ENCODE measurements at regions not wholly inside any gene's neighbourhood (a gene's known extent, or its start where the extent isn't known, plus 50 kb on each side); places are given as distances from the start of the nearest gene placed in this dataset.

DNA sequence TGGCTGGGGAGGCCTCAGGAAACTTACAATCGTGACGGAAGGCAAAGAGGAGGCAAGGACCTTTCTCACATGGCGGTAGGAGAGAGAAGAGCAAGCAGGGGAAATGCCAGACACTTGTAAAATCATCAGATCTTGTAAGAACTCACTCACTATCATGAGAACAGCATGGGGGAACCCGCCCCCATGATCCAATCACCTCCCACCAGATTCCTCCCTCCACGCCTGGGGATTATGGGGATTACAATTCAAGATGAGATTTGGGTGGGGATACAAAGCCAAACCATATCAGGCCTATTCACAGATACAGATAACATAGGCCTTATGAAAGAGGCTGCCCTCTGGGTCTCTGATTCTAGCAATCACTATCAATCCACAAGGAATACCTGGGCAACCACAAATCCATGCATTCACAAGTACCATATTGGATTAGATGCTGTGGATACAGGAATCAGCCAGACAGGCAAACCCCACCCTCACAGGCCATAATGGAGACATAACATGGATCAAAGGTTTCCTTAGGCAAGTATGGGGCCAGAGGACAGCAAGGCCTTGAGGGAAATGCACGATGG, 284.9 kb downstream of the SOX9 start:
- TF ChIP-seq, protein P1, sequence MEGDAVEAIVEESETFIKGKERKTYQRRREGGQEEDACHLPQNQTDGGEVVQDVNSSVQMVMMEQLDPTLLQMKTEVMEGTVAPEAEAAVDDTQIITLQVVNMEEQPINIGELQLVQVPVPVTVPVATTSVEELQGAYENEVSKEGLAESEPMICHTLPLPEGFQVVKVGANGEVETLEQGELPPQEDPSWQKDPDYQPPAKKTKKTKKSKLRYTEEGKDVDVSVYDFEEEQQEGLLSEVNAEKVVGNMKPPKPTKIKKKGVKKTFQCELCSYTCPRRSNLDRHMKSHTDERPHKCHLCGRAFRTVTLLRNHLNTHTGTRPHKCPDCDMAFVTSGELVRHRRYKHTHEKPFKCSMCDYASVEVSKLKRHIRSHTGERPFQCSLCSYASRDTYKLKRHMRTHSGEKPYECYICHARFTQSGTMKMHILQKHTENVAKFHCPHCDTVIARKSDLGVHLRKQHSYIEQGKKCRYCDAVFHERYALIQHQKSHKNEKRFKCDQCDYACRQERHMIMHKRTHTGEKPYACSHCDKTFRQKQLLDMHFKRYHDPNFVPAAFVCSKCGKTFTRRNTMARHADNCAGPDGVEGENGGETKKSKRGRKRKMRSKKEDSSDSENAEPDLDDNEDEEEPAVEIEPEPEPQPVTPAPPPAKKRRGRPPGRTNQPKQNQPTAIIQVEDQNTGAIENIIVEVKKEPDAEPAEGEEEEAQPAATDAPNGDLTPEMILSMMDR (conservative IDR thresholded peaks at IDR 0.05 in 1 of 2, IDR thresholded peaks at IDR 0.05 in 1 of 2; ENCODE audit: low read depth in 1 of 2, low read length in 2 of 2): no peak
- no peak for TF ChIP-seq EZH2 (IDR thresholded peaks at IDR 0.05; ENCODE audit: low read length, missing control alignments)

Measured in fibroblast of lung (primary cell).